SHP77 treated with DMSO at 0.1 percent for 48 hours (cell line): ENCODE measurements at regions not wholly inside any gene's neighbourhood (a gene's known extent, or its start where the extent isn't known, plus 50 kb on each side); places are given as distances from the start of the nearest gene placed in this dataset.
A peak's percentile ranks its signal among the peaks of the same experiment; 100 is the strongest.

ENCODE experiments used
- DNase-seq: peaks from one replicate; lab custom pipeline; 2025; lab: John Stamatoyannopoulos, UW

DNA sequence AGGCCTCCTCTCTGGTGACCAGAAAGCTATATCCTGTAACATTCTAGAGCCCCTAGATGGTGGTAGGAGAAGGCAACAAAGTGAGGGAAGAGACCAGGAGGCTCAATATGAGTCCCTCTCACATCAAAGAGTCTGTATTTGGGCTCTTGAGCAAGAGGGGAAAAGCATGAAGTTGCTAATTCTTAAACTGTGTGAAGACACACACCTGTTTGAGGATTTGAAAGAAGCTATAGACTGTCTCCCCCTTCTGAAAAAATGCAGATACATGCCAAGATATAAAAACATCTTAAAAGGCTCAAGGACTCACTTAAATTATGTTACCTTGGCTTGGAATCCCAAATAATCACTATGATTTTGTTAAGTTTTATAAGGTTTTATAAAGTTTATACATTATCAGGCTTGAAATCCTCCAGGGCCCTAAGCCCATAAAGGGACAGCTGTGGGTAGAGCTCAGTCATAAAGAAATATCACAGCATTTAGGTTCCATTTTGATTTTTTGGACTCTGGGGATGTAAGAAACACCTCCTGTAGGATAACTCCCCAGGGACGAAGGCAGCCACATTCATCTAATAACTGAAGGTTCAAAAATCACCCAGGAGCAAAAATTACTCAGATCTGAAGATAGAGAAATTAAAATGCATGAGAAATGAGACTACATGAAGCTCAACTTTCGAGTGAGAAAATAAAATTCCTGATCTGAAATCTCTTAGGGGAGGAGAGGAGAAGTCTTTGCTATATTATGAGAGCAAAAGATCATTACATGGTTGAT, 136.1 kb upstream of the LGALSL start:
- DNase-seq: no peak

- DNase-seq: no peak
These were observed 135.6 kb upstream of the LGALSL start for GRCh38 chr2:64318476-64318748.

DNA sequence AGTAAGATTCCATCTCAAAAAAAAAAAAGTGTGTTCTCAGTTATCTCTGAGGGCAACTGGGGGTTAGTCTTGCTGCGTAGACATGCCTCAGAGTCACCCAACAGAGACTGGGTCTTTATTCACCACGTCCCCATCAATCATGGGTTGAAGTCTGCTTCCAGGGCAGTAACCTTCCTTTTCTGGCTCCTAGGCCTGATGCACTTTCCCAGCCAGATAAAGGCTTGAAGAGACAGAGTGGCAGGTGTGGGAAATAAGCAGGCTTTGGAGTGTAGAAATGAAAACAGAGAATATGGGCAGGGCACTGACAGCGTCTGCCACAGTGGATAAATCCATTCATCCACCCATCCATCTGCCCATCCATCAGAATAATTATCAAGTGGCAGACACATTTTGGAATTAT, 134.1 kb upstream of the LGALSL start:
- no peak for DNase-seq

- no peak for DNase-seq
These were observed 131.5 kb upstream of the LGALSL start for GRCh38 chr2:64322433-64322832.

- no peak for DNase-seq
These were observed 130.8 kb upstream of the LGALSL start for GRCh38 chr2:64323197-64323596.

GRCh38 chr2:64324746-64325410, 129.1 kb upstream of the LGALSL start:
- no peak for DNase-seq

DNA sequence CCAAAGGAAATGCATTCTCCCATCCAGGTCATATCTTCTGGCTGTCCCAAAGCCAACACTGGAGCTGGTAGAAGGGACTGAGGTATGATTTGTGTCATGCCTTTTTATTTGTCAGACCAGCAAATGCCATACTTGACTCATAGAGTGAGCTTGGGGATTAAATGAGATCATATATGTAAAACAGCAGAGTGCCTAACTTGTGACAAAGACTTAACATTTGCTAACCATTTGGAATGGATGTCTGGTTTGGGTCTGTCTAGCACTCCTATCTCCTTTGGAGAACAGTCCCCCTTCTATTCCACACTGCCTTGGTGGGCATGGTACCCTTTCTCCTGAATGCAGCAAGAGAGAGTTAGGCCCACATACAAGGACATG, 128.5 kb upstream of the LGALSL start:
- no peak for DNase-seq

DNA sequence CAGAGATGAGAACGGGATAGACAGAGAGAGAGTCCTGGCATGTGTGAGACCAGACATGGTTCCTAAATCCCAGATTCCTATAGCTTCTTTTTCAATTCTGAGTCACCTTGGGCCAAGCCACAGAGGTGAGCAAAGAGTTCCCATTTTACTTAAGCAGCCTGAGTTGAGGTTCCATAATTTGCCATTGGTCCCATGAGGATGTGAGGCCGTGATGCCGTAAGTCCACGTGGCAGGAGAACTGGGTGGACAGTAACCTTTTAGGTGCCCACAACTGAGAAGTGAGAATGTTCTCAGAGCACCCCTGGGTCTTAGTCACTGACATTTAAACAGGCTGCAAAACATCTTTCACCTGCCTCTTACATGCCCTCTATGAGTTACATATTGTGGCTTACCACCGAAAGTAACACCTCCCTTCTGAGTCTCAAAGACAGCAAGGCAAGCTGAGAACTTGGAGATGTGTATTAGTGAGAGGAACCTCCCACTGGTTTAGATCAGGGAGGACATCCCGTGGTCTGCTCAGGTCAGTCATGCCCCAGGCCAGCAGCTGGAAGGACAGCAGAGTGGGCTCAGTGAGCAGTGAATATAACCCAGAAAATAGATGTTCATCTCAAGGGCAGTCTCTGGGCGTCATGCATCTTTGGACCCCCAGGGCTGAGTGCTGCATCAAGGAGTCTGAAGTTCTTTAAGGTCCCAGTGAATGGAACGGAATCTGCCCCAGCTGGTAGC, 127.9 kb upstream of the LGALSL start:
- no peak for DNase-seq

DNA sequence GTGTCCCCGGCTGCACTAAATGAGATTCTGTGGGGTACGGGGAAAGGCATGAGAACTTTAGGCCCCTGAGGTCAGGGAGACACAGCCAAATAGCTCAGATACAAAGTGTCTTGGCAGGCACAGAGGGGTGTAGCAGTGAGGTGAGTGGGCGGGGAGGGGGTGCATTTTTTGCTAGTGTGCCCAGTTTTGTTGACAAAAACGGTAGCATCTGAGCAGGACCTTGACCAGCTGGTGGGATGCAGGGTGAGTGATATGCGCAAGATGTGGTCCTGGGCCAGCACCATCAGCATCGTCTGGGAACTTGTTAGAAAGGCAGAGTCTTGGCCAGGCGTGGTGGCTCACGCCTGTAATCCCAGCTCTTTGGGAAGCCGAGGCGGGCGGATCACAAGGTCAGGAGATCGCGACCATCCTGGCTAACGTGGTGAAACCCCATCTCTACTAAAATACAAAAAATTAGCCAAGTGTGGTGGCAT, 127.3 kb upstream of the LGALSL start:
- no peak for DNase-seq

DNA sequence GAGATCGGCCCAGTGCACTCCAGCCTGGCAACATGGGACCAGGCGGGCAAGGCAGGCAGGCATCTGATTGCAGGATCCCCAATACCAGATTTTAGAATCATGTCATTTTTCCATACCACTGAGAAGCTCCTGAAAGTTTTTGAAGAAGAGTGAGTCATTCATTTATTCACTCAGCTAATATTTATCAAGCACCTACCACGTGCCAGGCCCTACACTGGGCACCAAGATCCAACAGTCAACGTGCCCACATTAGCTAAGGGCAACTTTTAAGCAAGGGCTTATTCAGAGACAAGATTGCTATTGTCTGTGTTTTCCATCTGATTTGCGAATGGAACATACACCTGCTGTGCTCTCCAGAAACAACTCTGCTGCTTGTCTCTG, 126.8 kb upstream of the LGALSL start:
- no peak for DNase-seq

- DNase-seq: peak; percentile 38
These were observed 126.2 kb upstream of the LGALSL start for GRCh38 chr2:64327510-64328414.

DNA sequence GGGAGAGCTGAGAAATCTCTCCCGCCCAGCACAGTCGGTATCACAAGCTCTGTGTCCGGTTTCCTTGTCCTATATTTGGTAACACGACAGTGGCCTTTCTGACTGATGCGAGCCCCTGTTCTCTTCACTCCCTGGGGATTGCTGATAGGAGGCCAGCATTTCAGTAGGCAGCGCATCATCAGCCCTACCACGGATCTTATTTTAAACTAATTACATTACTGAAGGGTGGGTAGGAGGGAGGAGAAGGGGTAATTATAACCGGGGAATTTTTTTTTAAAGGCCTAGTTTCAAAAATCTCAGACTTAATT, 125.6 kb upstream of the LGALSL start:
- DNase-seq: no peak

DNA sequence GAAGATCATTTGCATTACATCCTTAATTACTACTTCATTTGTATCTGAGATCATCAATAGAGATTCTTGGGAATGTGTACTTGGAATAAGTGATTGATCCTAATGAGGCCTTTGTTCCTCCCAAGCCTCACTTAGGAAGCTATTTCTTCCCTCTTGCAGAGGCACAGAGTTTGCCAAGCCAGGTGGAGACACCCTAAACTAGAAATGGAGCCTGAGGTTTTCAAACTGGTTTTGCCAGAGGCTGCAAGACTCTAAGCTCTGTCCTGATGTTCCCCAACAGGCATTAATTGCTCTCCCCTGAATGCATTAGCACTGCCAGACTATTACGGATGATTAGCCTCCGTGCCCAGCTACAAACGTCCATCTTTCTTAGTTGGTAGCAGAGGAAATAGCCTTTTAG, 125.2 kb upstream of the LGALSL start:
- DNase-seq: no peak

DNA sequence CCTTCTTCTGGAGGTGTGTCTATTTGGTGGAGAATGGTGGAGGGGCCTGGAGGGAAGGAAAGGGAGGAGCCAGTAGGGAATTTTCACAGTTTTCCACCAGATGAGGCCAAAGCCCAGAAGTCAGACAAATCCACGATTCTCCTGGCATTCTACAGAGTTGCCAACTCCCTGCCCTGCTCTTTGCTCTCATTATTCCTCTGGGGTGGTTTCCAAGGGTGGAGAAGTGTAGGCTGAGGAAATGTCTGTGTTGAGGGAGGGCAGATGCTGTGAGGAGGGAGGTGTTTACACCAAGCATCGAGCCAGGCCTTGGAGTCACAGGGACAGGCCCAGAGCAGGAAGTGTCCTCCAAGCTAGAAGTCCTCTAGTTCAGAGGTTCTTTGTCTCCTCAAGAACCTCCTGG, 124.1 kb upstream of the LGALSL start:
- DNase-seq: no peak

GRCh38 chr2:64330281-64331113, 123.5 kb upstream of the LGALSL start:
- DNase-seq: peak; percentile 70

DNA sequence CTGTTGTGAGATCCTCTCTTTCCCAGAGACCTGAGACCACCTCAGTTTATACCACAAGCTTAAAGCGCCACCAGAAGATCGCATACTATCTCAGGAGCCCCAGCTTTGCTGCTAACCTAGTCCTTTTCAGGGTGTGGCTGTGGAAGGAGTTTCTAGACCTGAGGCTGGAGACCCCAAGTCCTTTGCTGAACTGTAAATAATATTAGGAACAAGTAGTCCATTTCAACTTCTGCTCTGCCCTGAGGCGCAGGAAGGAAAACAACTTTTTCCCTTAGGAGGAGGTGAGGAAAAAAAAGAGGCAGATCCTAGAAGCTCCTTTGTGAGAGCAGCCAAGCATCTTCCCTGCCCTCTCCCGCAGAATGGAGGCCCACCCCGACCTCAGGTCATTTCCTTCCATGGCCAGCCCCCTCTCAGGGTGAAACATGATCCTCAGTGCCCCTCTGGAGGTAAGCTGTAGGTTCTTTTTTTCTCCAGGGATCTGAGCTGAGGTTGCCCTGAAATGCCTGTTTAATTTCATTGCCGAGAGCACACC, 122.8 kb upstream of the LGALSL start:
- DNase-seq: no peak

- DNase-seq: no peak
These were observed 121.9 kb upstream of the LGALSL start for GRCh38 chr2:64331849-64332699.

DNA sequence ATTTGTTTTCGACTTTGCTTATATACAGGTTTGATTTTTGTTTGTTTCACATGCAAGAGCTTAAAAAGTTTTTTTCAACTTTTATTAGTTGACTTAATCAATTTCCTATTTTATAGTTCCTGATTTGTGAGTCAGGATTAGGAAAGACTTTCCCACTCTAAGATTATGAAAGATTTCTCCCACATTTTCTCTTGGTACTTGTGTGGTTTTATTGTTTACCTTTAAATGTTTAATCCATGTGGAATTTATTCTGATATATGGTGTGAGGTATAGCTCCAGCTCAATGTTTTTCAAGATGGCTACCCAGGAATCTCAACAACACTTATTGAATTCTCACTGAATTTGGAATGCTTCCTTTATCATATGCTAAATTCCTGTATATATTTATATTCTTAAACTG, 117.8 kb upstream of the LGALSL start:
- no peak for DNase-seq

DNA sequence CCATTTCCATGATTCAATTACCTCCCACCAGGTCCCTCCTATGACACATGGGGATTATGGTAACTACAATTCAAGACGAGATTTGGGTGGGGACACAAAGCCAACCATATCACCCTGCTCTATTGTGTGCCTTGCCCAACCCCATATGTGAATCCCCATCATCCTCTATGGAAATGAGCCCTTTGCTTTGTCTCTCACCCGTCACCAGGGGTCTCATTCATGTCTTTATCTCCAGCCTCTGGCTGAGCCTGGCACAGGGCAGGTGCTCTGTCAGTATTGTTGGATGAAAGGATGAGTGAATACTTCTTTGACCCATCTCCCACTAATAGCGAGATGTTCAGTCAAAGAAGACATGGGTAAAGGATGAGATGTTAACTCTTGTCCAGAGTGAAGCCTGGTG, 116.6 kb upstream of the LGALSL start:
- DNase-seq: no peak

GRCh38 chr2:64338108-64338507, 115.9 kb upstream of the LGALSL start:
- no peak for DNase-seq
